Dermis microvascular lymphatic vessel endothelial cell (primary cell): ENCODE measurements at regions not wholly inside any gene's neighbourhood (a gene's known extent, or its start where the extent isn't known, plus 50 kb on each side); places are given as distances from the start of the nearest gene placed in this dataset.

Experiments used
- DNase-seq, 2 donors: peaks; one replicate each; pipeline versions ENCODE4 v3.0.0 to v3.0.0-alpha.2; 2010; ENCODE audit warnings: low read depth in 2 of 2

DNA sequence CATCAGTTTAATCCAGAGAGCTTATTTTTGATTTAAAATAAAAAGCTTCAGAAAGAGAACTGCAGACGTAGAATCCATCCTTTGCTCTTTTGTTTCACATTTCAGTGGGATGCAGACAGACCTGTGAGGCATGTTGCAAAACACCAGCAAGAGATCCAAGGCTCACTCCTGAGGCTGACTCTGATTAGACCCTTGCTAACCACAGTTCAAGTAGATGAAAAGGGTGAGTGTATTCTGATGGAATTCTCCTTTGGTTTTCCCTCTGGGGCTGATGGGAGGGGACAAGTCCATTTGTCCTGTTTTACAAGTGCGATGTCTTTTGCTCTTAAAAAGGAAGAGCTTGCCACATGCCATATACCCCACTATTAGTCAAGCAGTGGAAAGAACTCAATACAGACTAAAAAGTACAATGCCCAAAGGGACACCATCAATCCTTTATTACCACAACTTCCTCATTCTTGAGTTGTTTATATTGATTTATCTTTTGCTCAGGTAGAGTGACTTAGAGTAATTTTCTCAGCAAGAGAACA lies 772.7 kb downstream of the MAFB start:
- DNase-seq: no peak

DNA sequence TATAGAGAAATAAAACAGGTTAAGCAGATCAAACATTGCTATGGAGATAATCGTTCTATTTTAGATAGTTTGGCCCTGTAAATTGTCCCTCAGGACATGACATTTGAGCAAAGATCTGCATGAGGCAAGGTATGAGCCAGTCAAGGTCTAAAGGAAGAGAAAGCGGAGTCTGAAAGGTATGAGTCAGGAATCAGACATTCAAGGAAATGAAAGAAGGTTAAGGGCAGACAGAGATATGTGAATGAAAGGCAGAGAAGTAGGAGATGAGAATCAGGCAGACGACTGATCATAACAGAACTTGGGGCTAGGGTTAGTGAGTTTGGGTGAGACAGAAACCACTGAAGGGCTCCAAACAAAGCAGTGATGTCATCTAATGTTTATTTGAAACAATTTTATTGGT lies 775.8 kb downstream of the MAFB start:
- DNase-seq: no peak

DNA sequence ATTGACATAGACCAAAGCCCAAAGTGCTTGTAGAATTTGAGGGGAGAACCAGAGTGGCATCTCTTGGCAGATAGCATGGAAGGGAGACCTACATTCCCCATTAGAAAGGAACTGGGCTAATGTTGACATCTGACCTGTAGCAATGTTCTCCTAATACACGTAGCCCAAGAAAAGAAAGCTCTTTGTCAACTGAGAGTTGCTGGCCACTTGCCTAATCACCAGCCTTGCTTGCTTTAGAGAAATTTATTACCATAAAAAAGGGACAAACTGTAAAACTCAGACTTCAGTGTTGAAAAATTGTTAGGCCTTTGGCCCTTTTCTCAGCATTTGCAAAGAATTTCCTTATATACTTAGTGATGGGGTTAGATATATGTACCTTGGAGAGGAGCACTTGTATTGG lies 777.5 kb downstream of the MAFB start:
- DNase-seq: no peak

DNA sequence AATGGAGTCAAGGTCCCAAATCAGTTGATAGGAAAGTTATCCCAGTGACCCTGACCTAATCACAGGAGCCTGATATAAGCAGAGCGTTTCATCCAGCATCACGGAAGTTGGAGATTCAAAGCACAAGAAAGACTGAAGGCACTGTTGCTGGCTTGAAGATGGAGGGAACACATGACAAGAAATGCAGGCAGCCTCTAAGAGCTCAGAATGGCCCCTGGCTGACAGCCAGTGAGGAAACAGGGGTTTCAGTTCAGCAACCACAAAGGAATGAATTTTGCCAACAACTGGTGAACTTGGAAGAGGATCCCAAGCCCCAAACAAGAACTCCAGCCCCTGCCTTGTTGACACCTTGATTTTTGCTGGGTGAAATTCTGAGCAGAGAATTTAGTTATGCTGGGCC lies 778.5 kb downstream of the MAFB start:
- DNase-seq: no peak

DNA sequence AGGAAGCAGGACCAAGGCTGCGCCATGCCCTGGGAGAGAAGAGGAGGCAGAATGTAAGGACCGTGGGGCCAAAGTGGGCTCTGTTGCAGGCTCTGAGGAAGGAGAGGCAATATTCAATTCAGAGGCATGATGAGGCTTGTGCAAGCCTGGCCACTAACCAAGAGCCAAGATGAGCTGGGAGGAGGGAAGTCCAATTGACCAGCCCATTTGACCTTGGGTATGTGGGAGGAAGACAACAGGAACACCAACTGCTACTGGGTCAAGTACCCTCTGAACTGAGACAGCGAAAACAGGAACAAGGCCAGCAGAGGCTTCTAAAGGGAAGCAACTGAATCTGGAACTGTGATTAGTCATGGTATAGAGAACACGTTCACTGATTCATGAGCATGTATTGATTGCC lies 779.6 kb downstream of the MAFB start:
- peak; percentile 3 to 20 for DNase-seq

DNA sequence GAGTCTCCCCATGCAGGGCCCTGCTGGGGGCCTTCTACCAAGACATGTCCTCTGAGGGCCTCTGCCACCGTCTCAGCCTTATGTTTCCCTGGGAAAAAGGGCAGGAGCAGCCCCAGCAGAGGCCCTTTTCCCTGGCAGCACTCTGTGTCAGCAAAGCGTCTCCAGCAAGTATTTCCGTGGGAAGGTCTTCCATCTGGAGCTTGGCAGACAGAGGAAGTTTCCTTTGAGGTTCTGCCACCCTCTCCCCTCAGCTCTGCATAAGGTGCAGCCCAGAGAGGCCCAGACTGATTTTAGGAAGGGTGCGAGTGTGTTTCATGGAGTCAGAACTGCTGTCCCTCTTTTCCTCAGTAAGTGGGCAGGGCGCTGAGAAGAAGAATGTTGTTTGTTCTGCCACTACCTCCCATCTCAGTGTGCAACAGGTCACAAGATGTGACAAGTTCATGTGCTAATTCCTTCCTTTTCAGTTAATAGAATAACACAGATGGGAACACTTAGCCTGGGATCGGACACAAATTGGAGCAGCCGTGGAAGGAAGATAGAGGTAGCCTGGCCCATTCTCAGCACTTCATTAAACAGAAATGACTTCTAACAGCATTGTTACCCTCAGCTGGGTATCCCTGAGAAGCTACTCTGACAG lies 784.4 kb downstream of the MAFB start:
- no peak for DNase-seq

DNA sequence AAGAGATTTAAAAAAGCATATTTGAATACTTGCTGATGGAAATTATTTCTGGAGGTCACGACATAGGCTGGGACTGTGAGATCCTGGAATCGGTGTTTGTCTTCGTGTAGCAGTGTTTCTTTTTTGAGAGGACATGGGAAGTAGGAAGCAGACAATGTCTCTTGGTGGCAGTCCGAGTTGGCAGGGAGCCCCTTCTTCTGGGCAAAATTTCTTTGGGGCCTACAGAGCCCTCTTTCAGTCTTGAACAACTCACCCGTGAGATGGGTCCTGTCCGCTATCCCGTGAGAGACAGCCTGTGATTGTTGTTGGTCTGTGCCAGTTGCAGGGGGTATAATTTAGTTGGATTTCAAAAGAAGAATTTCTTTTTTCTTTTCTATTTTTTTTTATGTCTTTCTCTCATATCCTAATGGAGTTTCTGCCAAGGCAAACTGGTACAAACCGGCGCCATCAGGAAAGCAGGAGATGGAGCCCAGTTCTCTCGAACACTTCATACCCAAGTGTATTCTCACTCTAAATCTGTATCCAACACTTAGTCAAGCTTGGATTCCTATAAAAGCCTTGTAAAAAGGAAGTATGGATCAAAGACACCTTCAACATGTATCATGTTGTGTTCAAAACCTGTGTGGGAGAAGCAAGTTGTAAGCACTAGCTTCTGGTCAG lies 785.1 kb downstream of the MAFB start:
- no peak for DNase-seq

DNA sequence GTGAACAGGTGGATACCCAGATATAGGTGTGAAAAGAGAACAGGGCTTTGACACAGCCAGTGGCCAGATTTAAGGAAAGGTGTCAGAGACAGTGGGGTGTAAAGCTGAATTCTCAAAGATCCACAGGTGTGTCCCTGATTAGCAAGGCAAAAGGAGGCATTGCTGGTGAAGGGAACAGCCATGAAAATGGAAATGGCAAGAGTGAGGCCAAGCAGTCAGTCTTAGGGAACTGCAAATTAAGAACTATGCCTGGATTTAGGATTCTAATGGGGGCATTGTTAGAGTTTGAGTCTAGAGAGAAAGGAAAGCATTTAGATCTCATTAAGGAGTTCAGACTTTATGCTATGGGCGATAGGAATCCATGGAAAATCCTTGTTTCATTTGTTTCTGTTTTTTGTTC lies 789.2 kb downstream of the MAFB start:
- DNase-seq: no peak

DNA sequence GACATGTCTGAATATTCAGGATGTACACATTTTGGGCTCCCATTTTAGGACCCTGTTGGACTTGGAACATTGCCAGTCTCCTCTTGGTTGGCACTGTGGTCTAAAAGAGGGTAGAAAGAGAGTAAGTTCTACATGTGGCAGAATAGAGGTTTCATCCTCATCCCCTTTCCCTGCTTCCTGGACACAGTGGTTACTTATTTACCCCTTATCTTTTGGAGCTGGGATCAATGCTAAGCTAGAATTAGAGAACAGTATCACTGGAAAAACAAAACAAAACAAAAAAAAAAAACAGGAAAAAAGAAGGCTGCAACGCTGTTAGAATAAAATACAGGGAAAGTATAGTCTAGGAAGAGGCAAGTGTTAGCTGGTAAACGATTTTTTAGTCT lies 790.6 kb downstream of the MAFB start:
- DNase-seq: no peak

DNA sequence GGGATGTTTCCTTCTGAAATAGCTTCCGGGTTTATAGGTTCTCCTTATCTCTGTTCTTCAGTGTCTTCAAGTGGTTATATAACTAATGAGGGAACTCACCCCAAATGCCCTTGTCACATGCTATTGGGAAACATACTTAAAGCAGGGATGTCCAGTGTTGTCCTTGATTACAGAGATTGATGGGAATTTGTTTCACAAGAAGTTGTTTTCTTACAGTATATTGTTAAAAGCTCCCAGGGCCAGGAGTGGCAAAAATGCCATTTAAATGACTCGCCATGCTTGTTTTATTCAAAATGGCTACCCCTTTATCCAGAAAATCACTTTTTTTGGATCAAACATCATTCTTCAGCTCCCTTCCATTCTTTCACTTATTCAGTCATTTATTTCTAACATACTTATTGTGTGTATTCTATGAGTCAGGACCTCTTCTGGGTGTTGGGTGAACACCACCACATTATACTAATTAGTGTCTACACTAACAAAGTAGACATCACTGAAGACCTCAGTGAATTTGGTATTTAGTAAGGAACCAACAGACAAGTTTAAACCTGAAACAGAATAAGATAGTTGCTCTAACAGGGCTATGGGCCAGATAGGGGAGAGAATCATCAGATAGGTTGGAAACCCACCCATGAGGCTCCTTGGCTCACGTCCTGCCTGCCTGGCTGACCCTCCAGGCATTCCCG lies 791.1 kb downstream of the MAFB start:
- DNase-seq: no peak

DNA sequence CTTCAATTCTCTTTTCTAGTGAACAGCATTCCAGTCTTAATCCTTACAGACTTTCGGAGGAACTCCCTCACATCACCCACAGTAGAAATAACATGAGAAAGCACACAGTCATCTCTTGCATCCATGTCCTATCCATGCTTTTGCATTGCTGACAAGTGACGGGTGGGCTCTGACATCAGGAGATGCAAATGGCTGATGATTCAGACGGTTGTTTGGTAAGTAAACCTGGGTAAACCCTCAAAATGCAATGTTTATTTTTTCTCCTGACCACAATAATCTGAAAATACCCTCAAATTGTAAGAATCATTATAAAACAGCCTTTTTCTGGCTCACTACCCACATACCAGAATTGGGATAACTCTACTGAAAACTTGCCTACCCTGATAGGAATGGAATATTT lies 792.0 kb downstream of the MAFB start:
- DNase-seq: no peak

DNA sequence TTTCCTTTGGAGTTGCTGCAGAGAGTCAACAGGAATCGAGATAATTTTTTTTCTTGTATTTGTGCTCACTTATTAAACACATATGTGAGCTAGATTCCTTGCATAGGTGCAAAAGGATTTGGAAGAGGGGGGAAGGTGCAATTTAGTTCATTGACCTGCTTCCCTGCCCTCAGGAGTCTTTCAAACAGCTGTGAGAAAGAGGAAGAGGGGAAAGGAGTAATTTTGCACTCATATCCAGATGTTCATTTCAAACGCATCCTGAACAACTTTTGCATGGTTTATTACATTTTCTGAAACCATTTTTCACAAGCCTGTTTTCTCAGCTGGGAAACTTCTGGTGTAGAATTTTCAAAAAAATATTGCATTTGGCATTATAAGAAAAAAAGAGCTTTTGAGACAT lies 795.0 kb downstream of the MAFB start:
- DNase-seq: no peak

DNA sequence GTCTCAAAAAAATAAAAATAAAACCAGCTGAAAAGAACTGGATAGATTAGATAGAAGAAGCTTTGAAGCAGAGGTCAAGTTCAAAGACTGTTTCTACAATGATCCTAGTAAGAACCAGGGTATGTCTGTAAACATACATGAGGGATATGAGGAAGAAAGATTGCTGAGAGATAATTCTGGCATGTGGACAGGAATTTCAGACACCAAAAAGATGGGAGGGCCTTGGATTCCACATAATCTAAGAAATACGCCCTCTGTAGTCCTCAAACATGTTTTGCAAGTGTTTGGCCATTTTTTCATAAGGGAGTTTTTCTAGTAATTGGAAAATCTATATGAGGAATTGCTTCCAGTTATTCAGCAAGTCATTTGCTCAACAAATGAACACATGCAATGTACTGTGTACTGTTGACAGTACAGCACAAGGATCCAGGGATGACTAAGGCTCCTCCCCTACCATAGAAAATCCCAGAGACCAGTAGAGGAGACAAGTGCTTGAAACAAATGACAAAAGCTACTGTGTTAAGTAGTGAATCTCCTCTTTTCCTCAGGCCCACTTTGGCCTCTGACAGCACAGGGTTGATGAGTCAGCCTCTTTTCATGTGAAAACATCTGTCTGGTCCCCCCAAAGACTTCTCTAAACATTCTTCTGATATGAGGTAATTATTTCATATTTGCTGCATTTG lies 795.9 kb downstream of the MAFB start:
- DNase-seq: no peak

DNA sequence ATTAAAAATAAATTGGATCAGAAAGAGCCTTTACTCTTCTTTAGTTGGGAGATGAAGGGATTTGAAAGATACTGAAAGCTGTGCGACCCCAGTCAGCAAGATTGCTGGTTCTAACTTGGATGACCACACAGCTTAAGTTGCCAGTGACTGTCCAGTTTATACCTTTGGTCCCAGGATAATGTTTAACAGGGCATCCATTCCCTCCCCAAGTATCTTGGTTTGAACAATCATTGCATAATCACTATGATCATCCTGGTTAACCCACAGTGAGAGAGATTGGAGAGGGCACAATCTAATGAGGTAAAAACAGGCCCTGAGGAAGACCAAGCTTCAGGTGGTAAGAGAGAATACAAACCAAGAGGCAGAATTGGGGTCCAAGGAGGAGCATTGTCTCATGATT lies 798.3 kb downstream of the MAFB start:
- DNase-seq: no peak

DNA sequence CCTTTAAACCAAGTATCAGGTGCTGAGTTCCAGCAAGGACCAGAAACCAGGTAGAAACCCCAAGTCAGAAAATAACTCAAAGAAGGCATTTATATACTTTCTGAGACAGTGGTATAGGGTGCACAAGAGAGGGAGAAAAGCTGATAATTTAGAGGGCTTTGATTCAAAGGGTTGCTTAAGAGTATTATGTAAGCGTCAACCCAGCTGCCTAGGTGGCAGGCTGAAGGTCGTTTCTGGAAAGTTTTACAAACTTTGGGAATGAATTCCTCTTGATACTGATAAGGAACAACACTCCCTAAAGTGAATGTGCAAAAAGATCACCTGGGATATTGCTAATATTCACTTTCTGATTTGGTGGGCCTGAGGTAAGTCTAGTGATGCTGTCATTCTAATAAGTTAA lies 800.7 kb downstream of the MAFB start:
- DNase-seq: no peak

DNA sequence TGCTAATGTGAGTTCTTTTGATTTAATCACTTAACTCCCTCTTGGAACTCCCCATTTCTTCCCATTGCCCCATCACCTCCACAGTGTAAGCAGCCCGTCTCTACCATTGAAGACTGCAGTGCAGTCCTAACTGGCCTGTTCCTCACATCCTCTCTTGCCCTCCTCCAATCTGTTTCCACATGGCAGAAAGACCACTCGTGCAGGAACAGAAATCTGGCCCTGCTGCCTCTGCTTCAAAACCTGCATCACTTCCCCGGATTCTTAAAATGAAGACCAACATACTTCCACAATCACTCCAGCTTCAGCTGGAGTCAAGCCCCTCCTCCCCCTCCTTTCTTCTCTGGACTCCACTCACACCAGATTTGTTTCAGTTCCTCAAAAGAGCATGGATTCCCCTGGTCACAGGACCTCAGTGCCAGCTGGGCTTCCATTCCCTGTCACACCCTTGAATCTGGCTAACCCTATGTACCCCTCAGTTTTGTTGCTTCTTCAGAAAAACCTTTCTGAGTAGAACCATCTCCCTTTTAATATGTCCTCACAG lies 802.3 kb downstream of the MAFB start:
- no peak for DNase-seq

DNA sequence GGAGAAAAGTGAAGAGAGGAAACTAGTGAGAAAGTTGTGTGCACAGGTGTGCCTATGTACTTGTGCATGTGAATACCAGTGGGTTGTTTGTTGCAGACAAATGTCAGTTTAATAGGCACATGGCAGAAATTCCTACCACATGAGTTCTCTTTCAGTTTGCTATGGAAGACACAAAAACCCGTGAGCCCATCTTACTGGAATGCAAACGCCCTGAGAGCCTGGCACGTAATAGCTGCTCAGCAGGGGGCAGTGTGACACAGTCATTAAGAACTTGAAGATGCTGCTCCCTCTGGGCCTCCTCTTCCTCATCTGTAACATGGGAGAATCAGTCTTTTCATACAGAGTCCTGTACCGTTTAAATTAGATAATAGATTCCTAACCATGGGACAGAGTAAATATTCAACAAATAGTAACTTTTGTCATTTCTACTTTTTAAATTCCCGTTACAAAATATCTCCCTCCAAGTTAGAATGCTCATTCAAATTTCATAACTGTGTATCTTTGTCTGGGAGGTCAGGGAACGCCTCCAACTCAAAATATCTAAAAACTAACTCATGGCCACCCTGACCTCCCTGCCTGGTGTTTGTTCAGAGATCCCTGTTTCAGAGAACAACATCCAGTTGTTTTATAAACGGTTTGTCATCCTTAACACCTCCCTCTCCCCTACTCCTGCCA lies 802.9 kb downstream of the MAFB start:
- DNase-seq: peak; percentile 30 to 72

DNA sequence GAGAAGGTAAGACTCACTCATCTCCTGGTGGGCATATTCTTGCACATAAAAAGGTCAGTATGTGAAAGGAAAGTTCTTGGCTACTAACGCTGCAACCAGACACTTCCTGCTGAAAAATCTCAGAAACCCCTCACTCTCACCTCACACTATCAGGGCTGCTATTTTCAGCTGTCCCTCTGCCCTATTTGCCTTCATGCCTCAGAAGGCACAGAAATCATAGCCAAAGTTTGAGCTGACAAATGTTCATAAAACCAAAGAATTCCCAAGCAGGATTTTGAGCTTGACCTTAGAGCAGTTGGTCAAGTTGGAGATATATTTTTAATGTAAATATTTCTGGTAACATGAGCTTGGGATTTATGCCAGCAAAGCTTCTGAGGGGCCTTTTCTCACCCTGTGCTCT lies 806.2 kb downstream of the MAFB start:
- DNase-seq: no peak

DNA sequence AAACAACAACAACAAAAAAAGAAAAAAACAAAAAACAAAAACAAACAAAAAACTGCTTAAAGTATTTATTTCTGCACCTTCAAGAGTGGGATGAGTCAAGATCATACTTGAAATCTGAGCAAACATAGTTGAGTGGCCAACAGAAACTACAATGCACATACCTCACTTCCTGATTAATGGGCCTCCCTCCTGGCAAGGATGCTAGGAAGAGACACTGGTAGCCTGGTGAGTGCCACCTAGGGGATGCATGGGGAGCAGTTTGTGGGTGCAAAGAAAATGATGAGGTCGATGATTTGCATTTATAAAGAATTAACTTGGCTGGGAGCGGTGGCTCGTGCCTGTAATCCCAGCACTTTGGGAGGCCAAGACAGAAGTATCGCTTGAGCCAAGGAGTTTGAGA lies 808.1 kb downstream of the MAFB start:
- DNase-seq: peak in 1 of 2 donors; percentile 14

DNA sequence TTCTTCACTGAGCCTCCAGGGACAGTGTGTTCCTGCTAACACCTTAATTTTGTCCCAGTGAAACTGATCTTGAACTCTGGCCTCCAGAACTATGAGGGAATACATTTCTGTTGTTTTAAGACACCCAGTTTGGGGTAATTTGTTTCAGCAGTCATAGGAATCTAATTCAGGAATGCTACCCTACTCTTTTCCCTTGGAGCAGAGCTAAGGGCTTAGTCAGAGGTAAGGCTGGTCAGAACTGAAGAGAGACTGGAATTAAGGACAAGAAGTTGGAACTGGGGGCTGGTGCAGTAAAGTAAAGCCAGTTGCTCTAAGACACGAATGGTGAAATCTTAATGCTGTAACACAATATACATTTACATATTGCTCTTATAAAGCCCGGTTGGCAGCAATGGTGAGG lies 809.7 kb downstream of the MAFB start:
- no peak for DNase-seq

DNA sequence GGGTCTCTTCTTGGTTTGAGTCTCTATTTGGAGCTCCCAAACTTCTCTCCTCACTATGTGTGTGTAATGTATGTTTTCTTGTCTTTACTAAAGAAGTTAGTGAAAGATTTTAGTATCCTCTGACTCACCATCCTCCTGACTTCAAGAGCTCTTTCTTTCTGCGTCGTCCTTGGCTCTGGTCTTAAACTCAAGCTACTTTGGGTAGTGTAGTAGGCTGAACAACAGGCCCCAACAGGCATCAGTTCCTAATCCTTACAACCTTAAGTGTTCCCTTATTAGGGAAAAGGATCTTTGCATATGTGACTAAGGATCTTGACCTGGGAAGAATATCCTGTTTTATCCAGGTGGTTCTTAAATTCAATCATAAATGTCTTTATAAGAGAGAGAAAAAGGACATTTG lies 810.2 kb downstream of the MAFB start:
- DNase-seq: no peak

DNA sequence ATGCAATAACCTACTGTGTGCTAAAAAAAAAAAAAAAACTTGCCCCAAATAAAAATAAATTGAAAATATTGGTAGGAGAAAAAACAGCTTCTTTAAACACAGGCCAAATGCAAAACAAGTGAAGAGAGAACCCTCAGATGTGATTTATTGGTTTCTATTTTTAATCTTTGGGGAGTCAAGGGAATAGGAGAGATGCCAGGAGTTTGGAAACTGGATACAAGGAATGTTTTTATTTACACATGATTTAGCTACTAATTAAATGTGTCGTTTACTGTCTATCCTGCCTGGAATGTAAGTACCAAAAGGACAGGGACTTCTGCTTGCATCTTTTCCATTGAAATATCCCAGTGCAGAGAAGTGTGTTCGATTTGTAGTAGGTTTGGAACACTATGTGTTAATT lies 810.7 kb downstream of the MAFB start:
- DNase-seq: no peak
